Stomach (tissue), 4 donors: ENCODE measurements at regions not wholly inside any gene's neighbourhood (a gene's known extent, or its start where the extent isn't known, plus 50 kb on each side); places are given as distances from the start of the nearest gene placed in this dataset.

Experiments used
- EP300 ChIP-seq: sonication (generic); formaldehyde crosslinking; IDR thresholded peaks from one replicate; pipeline ENCODE4 v1.6.1; 2017; ENCODE audit warnings: antibody characterized with exemption
- POLR2A ChIP-seq, 4 donors: fragments of 450-650 bp; IDR thresholded peaks; one replicate each; pipeline ENCODE4 v1.6.1; 2016; ENCODE audit warnings: antibody characterized with exemption in 4 of 4, control low read depth in 2 of 4, mild to moderate bottlenecking in 1 of 4, moderate library complexity in 1 of 4
- POLR2AphosphoS5 ChIP-seq, 3 donors: sonication (generic); formaldehyde crosslinking; IDR thresholded peaks; one replicate each; pipeline ENCODE4 v1.6.1; 2016; ENCODE audit warnings: antibody characterized with exemption in 3 of 3
- TF ChIP-seq, protein P1 (sequence below), 7 experiments: fragments of 450-650 bp in 4 of 7; fragments of 200-600 bp in 3 of 7; sonication (generic) in 3 of 7; IDR thresholded peaks; one replicate each; pipeline ENCODE4 v1.5.1; 2016 to 2019; ENCODE audit warnings: antibody characterized with exemption in 7 of 7, control low read depth in 2 of 7, mild to moderate bottlenecking in 1 of 7

DNA sequence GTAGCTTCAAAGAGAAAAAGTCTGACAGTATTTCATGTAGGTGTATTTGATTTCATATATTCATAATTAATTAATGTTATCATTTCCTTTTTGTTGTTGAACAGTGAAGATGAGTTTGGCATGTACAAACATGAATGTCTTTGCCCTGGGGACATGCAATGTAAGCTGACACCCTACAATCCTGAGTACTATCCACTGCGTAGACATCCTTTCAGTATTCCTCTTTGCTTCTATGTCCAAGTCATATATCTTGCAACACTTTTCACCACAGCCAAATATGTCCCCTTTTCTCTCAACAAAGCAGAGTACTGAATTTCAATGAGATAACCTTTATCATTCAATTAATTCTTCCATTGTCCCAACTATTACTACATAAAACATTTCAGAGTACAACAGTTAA lies 93.6 kb downstream of the GPR37 start:
- TF ChIP-seq, protein P1, sequence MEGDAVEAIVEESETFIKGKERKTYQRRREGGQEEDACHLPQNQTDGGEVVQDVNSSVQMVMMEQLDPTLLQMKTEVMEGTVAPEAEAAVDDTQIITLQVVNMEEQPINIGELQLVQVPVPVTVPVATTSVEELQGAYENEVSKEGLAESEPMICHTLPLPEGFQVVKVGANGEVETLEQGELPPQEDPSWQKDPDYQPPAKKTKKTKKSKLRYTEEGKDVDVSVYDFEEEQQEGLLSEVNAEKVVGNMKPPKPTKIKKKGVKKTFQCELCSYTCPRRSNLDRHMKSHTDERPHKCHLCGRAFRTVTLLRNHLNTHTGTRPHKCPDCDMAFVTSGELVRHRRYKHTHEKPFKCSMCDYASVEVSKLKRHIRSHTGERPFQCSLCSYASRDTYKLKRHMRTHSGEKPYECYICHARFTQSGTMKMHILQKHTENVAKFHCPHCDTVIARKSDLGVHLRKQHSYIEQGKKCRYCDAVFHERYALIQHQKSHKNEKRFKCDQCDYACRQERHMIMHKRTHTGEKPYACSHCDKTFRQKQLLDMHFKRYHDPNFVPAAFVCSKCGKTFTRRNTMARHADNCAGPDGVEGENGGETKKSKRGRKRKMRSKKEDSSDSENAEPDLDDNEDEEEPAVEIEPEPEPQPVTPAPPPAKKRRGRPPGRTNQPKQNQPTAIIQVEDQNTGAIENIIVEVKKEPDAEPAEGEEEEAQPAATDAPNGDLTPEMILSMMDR (IDR thresholded peaks at IDR 0.05) = no peak
- TF ChIP-seq EP300 (no peak), POLR2A (IDR thresholded peaks at IDR 0.05) (no peak), POLR2AphosphoS5 (IDR thresholded peaks at IDR 0.05) (no peak)
